ENCODE measurements at regions not wholly inside any gene's neighbourhood (a gene's known extent, or its start where the extent isn't known, plus 50 kb on each side); places are given as distances from the start of the nearest gene placed in this dataset.

GRCh38 chr5:105903069-105903468, 1767.7 kb downstream of the EFNA5 start:
- peak; percentile 98 for TF ChIP-seq GATA2 (IDR thresholded peaks at IDR 0.05; ENCODE audit: low read depth, low read length)
- peak; percentile 99 for TF ChIP-seq GATA3 (IDR thresholded peaks at IDR 0.05; ENCODE audit: low read depth, low read length)
